Suprapubic skin (tissue), 4 donors: ENCODE measurements at regions not wholly inside any gene's neighbourhood (a gene's known extent, or its start where the extent isn't known, plus 50 kb on each side); places are given as distances from the start of the nearest gene placed in this dataset.

Experiments used
- EP300 ChIP-seq: sonication (generic); formaldehyde crosslinking; IDR thresholded peaks from one replicate; pipeline ENCODE4 v1.6.1; 2017; ENCODE audit warnings: antibody characterized with exemption
- POLR2A ChIP-seq, 2 donors: fragments of 450-650 bp; IDR thresholded peaks; one replicate each; pipeline ENCODE4 v1.6.1; 2017; ENCODE audit warnings: antibody characterized with exemption in 2 of 2, mild to moderate bottlenecking in 2 of 2, moderate library complexity in 2 of 2
- POLR2AphosphoS5 ChIP-seq, 3 donors: sonication (generic); formaldehyde crosslinking; IDR thresholded peaks; one replicate each; pipeline ENCODE4 v1.6.1; 2017; ENCODE audit warnings: antibody characterized with exemption in 3 of 3
- TF ChIP-seq, protein P1 (sequence below), 2 donors: fragments of 200-600 bp in 1 of 2; fragments of 450-650 bp in 1 of 2; sonication (generic) in 1 of 2; IDR thresholded peaks; one replicate each; pipeline ENCODE4 v1.5.1; 2016 to 2019; ENCODE audit warnings: antibody characterized with exemption in 2 of 2, mild to moderate bottlenecking in 1 of 2, moderate library complexity in 1 of 2

DNA sequence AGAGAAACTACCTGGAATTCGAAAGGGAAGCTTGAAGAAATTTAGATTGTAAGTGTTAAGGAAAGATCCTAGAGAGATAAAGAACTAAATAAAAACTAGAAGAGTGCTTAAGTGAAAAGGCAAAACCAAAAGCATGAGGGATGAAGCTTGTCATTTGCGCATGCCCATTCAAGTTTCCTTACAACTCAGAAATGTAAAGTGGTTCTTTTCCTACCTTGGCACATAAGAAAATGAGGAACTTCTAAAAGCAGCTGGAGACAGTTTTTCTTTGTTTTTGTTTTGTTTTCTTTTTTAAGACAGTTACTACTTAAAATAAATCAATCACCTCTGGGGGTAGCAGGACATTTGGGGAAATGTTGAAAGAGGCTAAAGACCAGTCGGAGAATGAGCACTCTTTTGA, 1304.4 kb upstream of the PCDH7 start:
- TF ChIP-seq, protein P1, sequence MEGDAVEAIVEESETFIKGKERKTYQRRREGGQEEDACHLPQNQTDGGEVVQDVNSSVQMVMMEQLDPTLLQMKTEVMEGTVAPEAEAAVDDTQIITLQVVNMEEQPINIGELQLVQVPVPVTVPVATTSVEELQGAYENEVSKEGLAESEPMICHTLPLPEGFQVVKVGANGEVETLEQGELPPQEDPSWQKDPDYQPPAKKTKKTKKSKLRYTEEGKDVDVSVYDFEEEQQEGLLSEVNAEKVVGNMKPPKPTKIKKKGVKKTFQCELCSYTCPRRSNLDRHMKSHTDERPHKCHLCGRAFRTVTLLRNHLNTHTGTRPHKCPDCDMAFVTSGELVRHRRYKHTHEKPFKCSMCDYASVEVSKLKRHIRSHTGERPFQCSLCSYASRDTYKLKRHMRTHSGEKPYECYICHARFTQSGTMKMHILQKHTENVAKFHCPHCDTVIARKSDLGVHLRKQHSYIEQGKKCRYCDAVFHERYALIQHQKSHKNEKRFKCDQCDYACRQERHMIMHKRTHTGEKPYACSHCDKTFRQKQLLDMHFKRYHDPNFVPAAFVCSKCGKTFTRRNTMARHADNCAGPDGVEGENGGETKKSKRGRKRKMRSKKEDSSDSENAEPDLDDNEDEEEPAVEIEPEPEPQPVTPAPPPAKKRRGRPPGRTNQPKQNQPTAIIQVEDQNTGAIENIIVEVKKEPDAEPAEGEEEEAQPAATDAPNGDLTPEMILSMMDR (IDR thresholded peaks at IDR 0.05), result no peak
- TF ChIP-seq POLR2A (IDR thresholded peaks at IDR 0.05) (no peak), EP300 (no peak), POLR2AphosphoS5 (IDR thresholded peaks at IDR 0.05) (no peak)
